HEK293 (cell line): ENCODE measurements at regions not wholly inside any gene's neighbourhood (a gene's known extent, or its start where the extent isn't known, plus 50 kb on each side); places are given as distances from the start of the nearest gene placed in this dataset.

ENCODE experiments used
- CTCF ChIA-PET: fragments of 350-600 bp; formaldehyde crosslinking; extraction: SDS; loops from one replicate; lab custom pipeline; 2021; ENCODE audit warnings: antibody characterized with exemption; lab: Yijun Ruan, JAX
- POLR2A ChIA-PET: fragments of 300-600 bp; formaldehyde crosslinking; extraction: SDS; loops from one replicate; lab custom pipeline; 2020; ENCODE audit warnings: antibody characterized with exemption, inconsistent platforms; lab: Yijun Ruan, JAX
- H3K27ac ChIP-seq: fragments of 200-500 bp; sonication (Bioruptor generic); 2 replicates; pipeline ENCODE4 v1.5.1; 2014; ENCODE audit warnings: low read depth, low read length, control low read depth, inconsistent platforms; ENCODE audit errors: extremely low read depth
- H3K36me3 ChIP-seq, 2 experiments: fragments of 200-500 bp in 1 of 2; sonication (Bioruptor generic) in 1 of 2; 1 replicate in 1 of 2; 2 replicates in 1 of 2; pipeline ENCODE4 v1.5.1; 2014 to 2017; ENCODE audit warnings: inconsistent platforms in 2 of 2, low read length in 2 of 2; ENCODE audit not compliant: control insufficient read depth in 2 of 2, insufficient read depth in 1 of 2
- H3K4me1 ChIP-seq: fragments of 200-500 bp; sonication (Bioruptor generic); 2 replicates; pipeline ENCODE4 v1.5.1; 2014; ENCODE audit warnings: mild to moderate bottlenecking, low read length, inconsistent platforms; ENCODE audit not compliant: control insufficient read depth, insufficient read depth
- H3K4me3 ChIP-seq: 2 replicates; pipeline ENCODE4 v1.5.1; 2011; ENCODE audit warnings: low read depth, mild to moderate bottlenecking, control low read depth, low read length, moderate library complexity
- H3K9me3 ChIP-seq: fragments of 200-500 bp; sonication (Bioruptor generic); 2 replicates; pipeline ENCODE4 v1.5.1; 2014; ENCODE audit warnings: low read depth, low read length, inconsistent platforms; ENCODE audit not compliant: control insufficient read depth, insufficient read depth
- FEZF1 ChIP-seq: fragments of 450-650 bp; formaldehyde crosslinking; IDR thresholded peaks from 2 replicates; pipeline ENCODE4 v1.5.1; 2016; ENCODE audit warnings: missing biosample characterization, missing genetic modification characterization
- IKZF3 ChIP-seq: fragments of 450-650 bp; IDR thresholded peaks from 2 replicates; pipeline ENCODE4 v1.5.0; 2018; ENCODE audit warnings: missing biosample characterization, mild to moderate bottlenecking, missing genetic modification characterization, moderate library complexity
- MEIS1 ChIP-seq: sonication (generic); formaldehyde crosslinking; IDR thresholded peaks from 2 replicates; pipeline ENCODE4 v1.8.1; 2022; ENCODE audit warnings: missing genetic modification reagents, mild to moderate bottlenecking, borderline replicate concordance
- ZNF157 ChIP-seq: fragments of 450-650 bp; formaldehyde crosslinking; IDR thresholded peaks from 2 replicates; pipeline ENCODE4 v1.5.1; 2016; ENCODE audit warnings: missing biosample characterization, missing genetic modification characterization
- ZNF202 ChIP-seq: fragments of 450-650 bp; formaldehyde crosslinking; IDR thresholded peaks from 2 replicates; pipeline ENCODE4 v1.5.1; 2016; ENCODE audit warnings: missing biosample characterization, missing genetic modification characterization, borderline replicate concordance
- ZNF274 ChIP-seq, 2 experiments: fragments of 200-500 bp in 1 of 2; fragments of 450-650 bp in 1 of 2; sonication (Bioruptor generic) in 1 of 2; formaldehyde crosslinking in 1 of 2; IDR thresholded peaks; 2 replicates each; pipeline versions ENCODE4 v1.5.1 to v1.6.1; 2014 to 2016; ENCODE audit warnings: borderline replicate concordance in 1 of 2, inconsistent platforms in 1 of 2, low read length in 1 of 2, missing biosample characterization in 1 of 2, missing genetic modification characterization in 1 of 2
- ZNF350 ChIP-seq: fragments of 450-650 bp; formaldehyde crosslinking; IDR thresholded peaks from 2 replicates; pipeline ENCODE4 v1.5.0; 2017; ENCODE audit warnings: missing biosample characterization, mild to moderate bottlenecking, missing genetic modification characterization
- ZNF473 ChIP-seq: fragments of 450-650 bp; formaldehyde crosslinking; IDR thresholded peaks from 2 replicates; pipeline ENCODE4 v1.5.1; 2017; ENCODE audit warnings: missing biosample characterization, missing genetic modification characterization
- ZNF548 ChIP-seq: fragments of 450-650 bp; formaldehyde crosslinking; IDR thresholded peaks from 2 replicates; pipeline ENCODE4 v1.5.1; 2016; ENCODE audit warnings: missing biosample characterization, missing genetic modification characterization
- ZNF624 ChIP-seq: fragments of 450-650 bp; formaldehyde crosslinking; IDR thresholded peaks from 2 replicates; pipeline ENCODE4 v1.5.1; 2017; ENCODE audit warnings: missing biosample characterization, missing genetic modification characterization
- ZNF791 ChIP-seq: fragments of 450-650 bp; formaldehyde crosslinking; IDR thresholded peaks from 2 replicates; pipeline ENCODE4 v1.5.1; 2016; ENCODE audit warnings: missing biosample characterization, missing genetic modification characterization
- ZNF792 ChIP-seq: fragments of 450-650 bp; formaldehyde crosslinking; IDR thresholded peaks from 2 replicates; pipeline ENCODE4 v1.5.1; 2016; ENCODE audit warnings: missing biosample characterization, missing genetic modification characterization
- ZNF837 ChIP-seq: fragments of 450-650 bp; formaldehyde crosslinking; IDR thresholded peaks from 2 replicates; pipeline ENCODE4 v1.5.1; 2016; ENCODE audit warnings: missing biosample characterization, missing genetic modification characterization
- ZXDB ChIP-seq: fragments of 450-650 bp; formaldehyde crosslinking; IDR thresholded peaks from 2 replicates; pipeline ENCODE4 v1.5.1; 2016; ENCODE audit warnings: missing biosample characterization, missing genetic modification characterization
- TF ChIP-seq, protein P1 (sequence below): fragments of 450-650 bp; formaldehyde crosslinking; IDR thresholded peaks from 2 replicates; pipeline ENCODE4 v1.5.1; 2017; ENCODE audit warnings: missing biosample characterization, missing genetic modification characterization
- TF ChIP-seq, protein P2 (sequence below): fragments of 450-650 bp; formaldehyde crosslinking; IDR thresholded peaks from 2 replicates; pipeline ENCODE4 v1.5.1; 2016; ENCODE audit warnings: missing biosample characterization, missing genetic modification characterization
- TF ChIP-seq, protein P3 (sequence below): fragments of 450-650 bp; formaldehyde crosslinking; IDR thresholded peaks from 2 replicates; pipeline ENCODE4 v1.5.1; 2016; ENCODE audit warnings: missing biosample characterization, missing genetic modification characterization
- TF ChIP-seq, protein P4 (sequence below): fragments of 450-650 bp; formaldehyde crosslinking; IDR thresholded peaks from 2 replicates; pipeline ENCODE4 v1.5.0; 2017; ENCODE audit warnings: missing biosample characterization, missing genetic modification characterization, borderline replicate concordance
- TF ChIP-seq, protein P5 (sequence below): fragments of 450-650 bp; formaldehyde crosslinking; IDR thresholded peaks from 2 replicates; pipeline ENCODE4 v1.5.1; 2016; ENCODE audit warnings: missing biosample characterization, missing genetic modification characterization, borderline replicate concordance
- TF ChIP-seq, protein P6 (sequence below): fragments of 450-650 bp; formaldehyde crosslinking; IDR thresholded peaks from 2 replicates; pipeline ENCODE4 v1.5.1; 2016; ENCODE audit warnings: missing biosample characterization, missing genetic modification characterization

DNA sequence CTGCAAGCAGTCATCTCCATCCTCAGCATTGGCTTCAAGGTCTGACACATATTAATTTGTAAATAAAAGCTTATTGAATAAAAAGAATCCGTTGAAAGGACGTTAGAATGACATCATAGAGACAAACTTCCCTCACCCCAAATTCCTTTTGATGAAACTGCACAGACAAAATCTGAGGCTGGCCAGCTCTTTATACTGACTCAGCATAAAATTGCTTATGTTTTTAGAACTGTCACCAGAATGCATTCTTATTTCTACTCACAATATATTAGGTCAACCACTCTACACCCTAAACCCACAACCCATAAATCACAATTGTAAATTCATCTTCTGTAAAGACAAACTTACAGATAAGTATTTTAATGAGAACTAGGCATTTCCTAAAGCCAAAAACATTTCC is 359.2 kb upstream of the TEX13C start:
- no peaks in the 10 kb centered on the region for H3K36me3 ChIP-seq
- ChIA-PET POLR2A (no interaction called here), CTCF (no interaction called here)
- H3K27ac ChIP-seq, result no peak overlapping the region
- H3K4me3 ChIP-seq, result no peak overlapping the region
- H3K4me1 ChIP-seq, result no peaks in the 10 kb centered on the region
- TF ChIP-seq, protein P1, sequence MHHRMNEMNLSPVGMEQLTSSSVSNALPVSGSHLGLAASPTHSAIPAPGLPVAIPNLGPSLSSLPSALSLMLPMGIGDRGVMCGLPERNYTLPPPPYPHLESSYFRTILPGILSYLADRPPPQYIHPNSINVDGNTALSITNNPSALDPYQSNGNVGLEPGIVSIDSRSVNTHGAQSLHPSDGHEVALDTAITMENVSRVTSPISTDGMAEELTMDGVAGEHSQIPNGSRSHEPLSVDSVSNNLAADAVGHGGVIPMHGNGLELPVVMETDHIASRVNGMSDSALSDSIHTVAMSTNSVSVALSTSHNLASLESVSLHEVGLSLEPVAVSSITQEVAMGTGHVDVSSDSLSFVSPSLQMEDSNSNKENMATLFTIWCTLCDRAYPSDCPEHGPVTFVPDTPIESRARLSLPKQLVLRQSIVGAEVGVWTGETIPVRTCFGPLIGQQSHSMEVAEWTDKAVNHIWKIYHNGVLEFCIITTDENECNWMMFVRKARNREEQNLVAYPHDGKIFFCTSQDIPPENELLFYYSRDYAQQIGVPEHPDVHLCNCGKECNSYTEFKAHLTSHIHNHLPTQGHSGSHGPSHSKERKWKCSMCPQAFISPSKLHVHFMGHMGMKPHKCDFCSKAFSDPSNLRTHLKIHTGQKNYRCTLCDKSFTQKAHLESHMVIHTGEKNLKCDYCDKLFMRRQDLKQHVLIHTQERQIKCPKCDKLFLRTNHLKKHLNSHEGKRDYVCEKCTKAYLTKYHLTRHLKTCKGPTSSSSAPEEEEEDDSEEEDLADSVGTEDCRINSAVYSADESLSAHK (tag by site-specific recombination), result no peak
- TF ChIP-seq ZNF157 (tag by site-specific recombination) (no peak), IKZF3 (tag by site-specific recombination) (no peak), ZXDB (tag by site-specific recombination) (no peak), ZNF350 (no peak), ZNF624 (no peak), FEZF1 (tag by site-specific recombination) (no peak), ZNF792 (tag by site-specific recombination) (no peak), ZNF473 (no peak), ZNF548 (tag by site-specific recombination) (no peak), MEIS1 (CRISPR knock-in tag) (no peak), ZNF837 (tag by site-specific recombination) (no peak), ZNF274 (IDR thresholded peaks at IDR 0.05; ENCODE audit: low read length) (no peak), ZNF274 (tag by site-specific recombination; IDR thresholded peaks at IDR 0.05; ENCODE audit: borderline replicate concordance) (no peak), ZNF791 (tag by site-specific recombination) (no peak), ZNF202 (no peak)
- TF ChIP-seq, protein P2, sequence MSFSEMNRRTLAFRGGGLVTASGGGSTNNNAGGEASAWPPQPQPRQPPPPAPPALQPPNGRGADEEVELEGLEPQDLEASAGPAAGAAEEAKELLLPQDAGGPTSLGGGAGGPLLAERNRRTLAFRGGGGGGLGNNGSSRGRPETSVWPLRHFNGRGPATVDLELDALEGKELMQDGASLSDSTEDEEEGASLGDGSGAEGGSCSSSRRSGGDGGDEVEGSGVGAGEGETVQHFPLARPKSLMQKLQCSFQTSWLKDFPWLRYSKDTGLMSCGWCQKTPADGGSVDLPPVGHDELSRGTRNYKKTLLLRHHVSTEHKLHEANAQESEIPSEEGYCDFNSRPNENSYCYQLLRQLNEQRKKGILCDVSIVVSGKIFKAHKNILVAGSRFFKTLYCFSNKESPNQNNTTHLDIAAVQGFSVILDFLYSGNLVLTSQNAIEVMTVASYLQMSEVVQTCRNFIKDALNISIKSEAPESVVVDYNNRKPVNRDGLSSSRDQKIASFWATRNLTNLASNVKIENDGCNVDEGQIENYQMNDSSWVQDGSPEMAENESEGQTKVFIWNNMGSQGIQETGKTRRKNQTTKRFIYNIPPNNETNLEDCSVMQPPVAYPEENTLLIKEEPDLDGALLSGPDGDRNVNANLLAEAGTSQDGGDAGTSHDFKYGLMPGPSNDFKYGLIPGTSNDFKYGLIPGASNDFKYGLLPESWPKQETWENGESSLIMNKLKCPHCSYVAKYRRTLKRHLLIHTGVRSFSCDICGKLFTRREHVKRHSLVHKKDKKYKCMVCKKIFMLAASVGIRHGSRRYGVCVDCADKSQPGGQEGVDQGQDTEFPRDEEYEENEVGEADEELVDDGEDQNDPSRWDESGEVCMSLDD (tag by site-specific recombination), result no peak
- TF ChIP-seq, protein P3, sequence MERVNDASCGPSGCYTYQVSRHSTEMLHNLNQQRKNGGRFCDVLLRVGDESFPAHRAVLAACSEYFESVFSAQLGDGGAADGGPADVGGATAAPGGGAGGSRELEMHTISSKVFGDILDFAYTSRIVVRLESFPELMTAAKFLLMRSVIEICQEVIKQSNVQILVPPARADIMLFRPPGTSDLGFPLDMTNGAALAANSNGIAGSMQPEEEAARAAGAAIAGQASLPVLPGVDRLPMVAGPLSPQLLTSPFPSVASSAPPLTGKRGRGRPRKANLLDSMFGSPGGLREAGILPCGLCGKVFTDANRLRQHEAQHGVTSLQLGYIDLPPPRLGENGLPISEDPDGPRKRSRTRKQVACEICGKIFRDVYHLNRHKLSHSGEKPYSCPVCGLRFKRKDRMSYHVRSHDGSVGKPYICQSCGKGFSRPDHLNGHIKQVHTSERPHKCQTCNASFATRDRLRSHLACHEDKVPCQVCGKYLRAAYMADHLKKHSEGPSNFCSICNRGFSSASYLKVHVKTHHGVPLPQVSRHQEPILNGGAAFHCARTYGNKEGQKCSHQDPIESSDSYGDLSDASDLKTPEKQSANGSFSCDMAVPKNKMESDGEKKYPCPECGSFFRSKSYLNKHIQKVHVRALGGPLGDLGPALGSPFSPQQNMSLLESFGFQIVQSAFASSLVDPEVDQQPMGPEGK (tag by site-specific recombination), result no peak
- TF ChIP-seq, protein P4, sequence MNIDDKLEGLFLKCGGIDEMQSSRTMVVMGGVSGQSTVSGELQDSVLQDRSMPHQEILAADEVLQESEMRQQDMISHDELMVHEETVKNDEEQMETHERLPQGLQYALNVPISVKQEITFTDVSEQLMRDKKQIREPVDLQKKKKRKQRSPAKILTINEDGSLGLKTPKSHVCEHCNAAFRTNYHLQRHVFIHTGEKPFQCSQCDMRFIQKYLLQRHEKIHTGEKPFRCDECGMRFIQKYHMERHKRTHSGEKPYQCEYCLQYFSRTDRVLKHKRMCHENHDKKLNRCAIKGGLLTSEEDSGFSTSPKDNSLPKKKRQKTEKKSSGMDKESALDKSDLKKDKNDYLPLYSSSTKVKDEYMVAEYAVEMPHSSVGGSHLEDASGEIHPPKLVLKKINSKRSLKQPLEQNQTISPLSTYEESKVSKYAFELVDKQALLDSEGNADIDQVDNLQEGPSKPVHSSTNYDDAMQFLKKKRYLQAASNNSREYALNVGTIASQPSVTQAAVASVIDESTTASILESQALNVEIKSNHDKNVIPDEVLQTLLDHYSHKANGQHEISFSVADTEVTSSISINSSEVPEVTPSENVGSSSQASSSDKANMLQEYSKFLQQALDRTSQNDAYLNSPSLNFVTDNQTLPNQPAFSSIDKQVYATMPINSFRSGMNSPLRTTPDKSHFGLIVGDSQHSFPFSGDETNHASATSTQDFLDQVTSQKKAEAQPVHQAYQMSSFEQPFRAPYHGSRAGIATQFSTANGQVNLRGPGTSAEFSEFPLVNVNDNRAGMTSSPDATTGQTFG, result no peak
- TF ChIP-seq, protein P5, sequence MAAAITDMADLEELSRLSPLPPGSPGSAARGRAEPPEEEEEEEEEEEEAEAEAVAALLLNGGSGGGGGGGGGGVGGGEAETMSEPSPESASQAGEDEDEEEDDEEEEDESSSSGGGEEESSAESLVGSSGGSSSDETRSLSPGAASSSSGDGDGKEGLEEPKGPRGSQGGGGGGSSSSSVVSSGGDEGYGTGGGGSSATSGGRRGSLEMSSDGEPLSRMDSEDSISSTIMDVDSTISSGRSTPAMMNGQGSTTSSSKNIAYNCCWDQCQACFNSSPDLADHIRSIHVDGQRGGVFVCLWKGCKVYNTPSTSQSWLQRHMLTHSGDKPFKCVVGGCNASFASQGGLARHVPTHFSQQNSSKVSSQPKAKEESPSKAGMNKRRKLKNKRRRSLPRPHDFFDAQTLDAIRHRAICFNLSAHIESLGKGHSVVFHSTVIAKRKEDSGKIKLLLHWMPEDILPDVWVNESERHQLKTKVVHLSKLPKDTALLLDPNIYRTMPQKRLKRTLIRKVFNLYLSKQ, result no peak
- TF ChIP-seq, protein P6, sequence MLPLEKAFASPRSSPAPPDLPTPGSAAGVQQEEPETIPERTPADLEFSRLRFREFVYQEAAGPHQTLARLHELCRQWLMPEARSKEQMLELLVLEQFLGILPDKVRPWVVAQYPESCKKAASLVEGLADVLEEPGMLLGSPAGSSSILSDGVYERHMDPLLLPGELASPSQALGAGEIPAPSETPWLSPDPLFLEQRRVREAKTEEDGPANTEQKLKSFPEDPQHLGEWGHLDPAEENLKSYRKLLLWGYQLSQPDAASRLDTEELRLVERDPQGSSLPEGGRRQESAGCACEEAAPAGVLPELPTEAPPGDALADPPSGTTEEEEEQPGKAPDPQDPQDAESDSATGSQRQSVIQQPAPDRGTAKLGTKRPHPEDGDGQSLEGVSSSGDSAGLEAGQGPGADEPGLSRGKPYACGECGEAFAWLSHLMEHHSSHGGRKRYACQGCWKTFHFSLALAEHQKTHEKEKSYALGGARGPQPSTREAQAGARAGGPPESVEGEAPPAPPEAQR (tag by site-specific recombination), result no peak
- no peaks in the 10 kb centered on the region; the same call in 1 of the 2 replicates for H3K9me3 ChIP-seq
